Tibial nerve (tissue), 4 donors: ENCODE measurements at regions not wholly inside any gene's neighbourhood (a gene's known extent, or its start where the extent isn't known, plus 50 kb on each side); places are given as distances from the start of the nearest gene placed in this dataset.

ENCODE experiments used
- DNase-seq, 2 donors: peaks; one replicate each; pipeline ENCODE4 v3.0.0-alpha.2; 2019; ENCODE audit warnings: low spot score in 2 of 2
- H3K27ac ChIP-seq, 4 donors: fragments of 200-600 bp; sonication (generic) in 3 of 4; one replicate each; pipeline ENCODE4 v1.5.1; 2017 to 2019; ENCODE audit warnings: mild to moderate bottlenecking in 1 of 4
- H3K27me3 ChIP-seq, 2 donors: fragments of 200-600 bp; sonication (generic) in 1 of 2; one replicate each; pipeline versions ENCODE4 v1.5.1 to v1.6.0; 2017 to 2019
- H3K36me3 ChIP-seq, 3 donors: fragments of 200-600 bp; sonication (generic); one replicate each; pipeline ENCODE4 v1.5.1; 2018 to 2019
- H3K4me1 ChIP-seq, 4 donors: fragments of 200-600 bp; sonication (generic) in 3 of 4; one replicate each; pipeline ENCODE4 v1.5.1; 2017 to 2019
- H3K4me3 ChIP-seq, 4 donors: fragments of 200-600 bp; sonication (generic) in 3 of 4; one replicate each; pipeline ENCODE4 v1.5.1; 2017 to 2019; ENCODE audit warnings: mild to moderate bottlenecking in 1 of 4, moderate library complexity in 1 of 4
- H3K9me3 ChIP-seq, 4 donors: fragments of 200-600 bp; sonication (generic) in 3 of 4; one replicate each; pipeline ENCODE4 v1.5.1; 2017 to 2019
- CTCF ChIP-seq, 5 experiments: fragments of 200-600 bp in 3 of 5; fragments of 450-650 bp in 2 of 5; sonication (generic) in 3 of 5; IDR thresholded peaks; one replicate each; pipeline ENCODE4 v1.5.1; 2016 to 2019; ENCODE audit warnings: antibody characterized with exemption in 5 of 5, mild to moderate bottlenecking in 3 of 5, moderate library complexity in 2 of 5
- EP300 ChIP-seq, 2 donors: sonication (generic); formaldehyde crosslinking; IDR thresholded peaks; one replicate each; pipeline ENCODE4 v1.6.1; 2017; ENCODE audit warnings: antibody characterized with exemption in 2 of 2, mild to moderate bottlenecking in 1 of 2
- POLR2A ChIP-seq, 2 donors: fragments of 450-650 bp; IDR thresholded peaks; one replicate each; pipeline ENCODE4 v1.6.1; 2017; ENCODE audit warnings: antibody characterized with exemption in 2 of 2, mild to moderate bottlenecking in 2 of 2, moderate library complexity in 2 of 2
- WGBS, 2 donors: methylation state at CpG; one replicate each; pipeline ENCODE4 v1.1.5; 2018; 5-methylcytosine and 5-hydroxymethylcytosine counted together

GRCh38 chr9:87167161-87167560 lies 219.9 kb upstream of the GAS1 start:
- Histone ChIP-seq H3K36me3 (no peaks in the 10 kb centered on the region), H3K9me3 (no peaks in the 10 kb centered on the region), H3K4me1 (no peaks in the 10 kb centered on the region), H3K27ac (no peak overlapping the region), H3K27me3 (no peaks in the 10 kb centered on the region), H3K4me3 (no peak overlapping the region)
- DNase-seq = no peak
- 73 to 76% methylated on average over 5 of the region's 5 CpGs for WGBS, 2 donors
- no peak for TF ChIP-seq EP300 (IDR thresholded peaks at IDR 0.05)

GRCh38 chr9:87167582-87167981 lies 220.3 kb upstream of the GAS1 start:
- no peak overlapping the region for H3K4me3 ChIP-seq
- H3K27ac ChIP-seq = no peak overlapping the region
- H3K9me3 ChIP-seq = no peaks in the 10 kb centered on the region
- no peak for DNase-seq
- no peaks in the 10 kb centered on the region for H3K27me3 ChIP-seq
- H3K4me1 ChIP-seq = no peaks in the 10 kb centered on the region
- H3K36me3 ChIP-seq = no peaks in the 10 kb centered on the region
- TF ChIP-seq CTCF (IDR thresholded peaks at IDR 0.05) (no peak), EP300 (IDR thresholded peaks at IDR 0.05) (no peak), POLR2A (IDR thresholded peaks at IDR 0.05) (no peak)
- WGBS, 2 donors = 93 to 96% methylated on average over 4 of the region's 4 CpGs

- H3K36me3 ChIP-seq = no peaks in the 10 kb centered on the region
- H3K27ac ChIP-seq = no peak overlapping the region
- TF ChIP-seq EP300 (IDR thresholded peaks at IDR 0.05) (no peak), CTCF (IDR thresholded peaks at IDR 0.05) (no peak), POLR2A (IDR thresholded peaks at IDR 0.05) (no peak)
- H3K9me3 ChIP-seq = peaks cover 0 to 11% (median 0%) of the 10 kb centered on the region in 4 donors
- H3K4me3 ChIP-seq = no peak overlapping the region
- H3K27me3 ChIP-seq = no peaks in the 10 kb centered on the region
- H3K4me1 ChIP-seq = peaks cover 0 to 4% (median 0%) of the 10 kb centered on the region in 4 donors
- no peak for DNase-seq
Measured at GRCh38 chr9:87178302-87178701, 231.0 kb upstream of the GAS1 start.

DNA sequence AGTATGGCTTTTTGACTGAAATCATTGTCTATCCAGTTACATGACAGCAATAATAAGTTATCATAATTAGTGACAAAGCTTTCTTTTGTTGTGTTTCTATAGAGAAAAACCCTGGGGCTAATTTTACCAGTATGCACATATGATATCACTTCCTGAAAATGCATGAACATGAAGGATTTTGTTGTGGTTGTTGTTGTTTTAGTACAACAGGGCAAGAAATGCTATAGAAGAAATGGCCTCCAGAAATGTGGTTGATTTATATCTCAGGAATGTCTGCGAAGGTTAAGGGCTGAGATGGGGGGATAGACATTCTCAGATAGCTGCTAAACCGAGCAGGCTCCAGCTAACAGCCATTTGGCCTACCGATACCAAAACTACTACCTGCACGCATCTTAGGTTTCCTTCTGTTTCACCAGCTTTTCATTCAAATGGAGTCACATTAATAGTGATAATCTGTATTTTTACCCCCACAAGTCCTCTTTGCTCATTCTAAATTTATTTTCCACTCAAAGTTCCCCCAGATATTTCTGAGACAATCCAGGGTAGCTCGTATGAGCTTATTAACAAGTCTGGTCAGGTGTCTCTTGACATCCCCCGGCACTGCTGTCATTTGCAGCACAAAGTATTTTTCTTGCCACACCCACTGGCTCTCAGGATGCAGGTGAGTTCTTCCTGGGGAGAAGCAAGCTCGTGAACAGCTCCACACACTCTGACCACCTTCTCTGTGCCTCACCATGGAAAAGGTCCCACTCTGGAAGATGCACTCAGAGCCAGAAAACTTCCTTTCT lies 232.4 kb upstream of the GAS1 start:
- Histone ChIP-seq H3K36me3 (no peaks in the 10 kb centered on the region), H3K27ac (no peak overlapping the region), H3K4me3 (no peak overlapping the region), H3K27me3 (no peaks in the 10 kb centered on the region), H3K9me3 (peaks cover 0 to 15% (median 0%) of the 10 kb centered on the region in 4 donors), H3K4me1 (peaks cover 0 to 4% (median 0%) of the 10 kb centered on the region in 4 donors)
- no peak for DNase-seq
- TF ChIP-seq POLR2A (IDR thresholded peaks at IDR 0.05) (no peak), EP300 (IDR thresholded peaks at IDR 0.05) (no peak), CTCF (IDR thresholded peaks at IDR 0.05) (no peak)
- WGBS, 2 donors = 73 to 74% methylated on average over 7 of the region's 7 CpGs

GRCh38 chr9:87180361-87180760 lies 233.1 kb upstream of the GAS1 start:
- 58 to 64% methylated on average over 5 of the region's 5 CpGs for WGBS, 2 donors
- H3K9me3 ChIP-seq = peaks cover 0 to 15% (median 0%) of the 10 kb centered on the region in 4 donors
- no peak overlapping the region for H3K27ac ChIP-seq
- no peaks in the 10 kb centered on the region for H3K36me3 ChIP-seq
- H3K4me3 ChIP-seq = no peak overlapping the region
- H3K27me3 ChIP-seq = no peaks in the 10 kb centered on the region
- TF ChIP-seq POLR2A (IDR thresholded peaks at IDR 0.05) (no peak), EP300 (IDR thresholded peaks at IDR 0.05) (no peak), CTCF (IDR thresholded peaks at IDR 0.05) (no peak)
- no peak for DNase-seq
- H3K4me1 ChIP-seq = peaks cover 0 to 4% (median 0%) of the 10 kb centered on the region in 4 donors
